ENCODE measurements at regions not wholly inside any gene's neighbourhood (a gene's known extent, or its start where the extent isn't known, plus 50 kb on each side); places are given as distances from the start of the nearest gene placed in this dataset.

DNA sequence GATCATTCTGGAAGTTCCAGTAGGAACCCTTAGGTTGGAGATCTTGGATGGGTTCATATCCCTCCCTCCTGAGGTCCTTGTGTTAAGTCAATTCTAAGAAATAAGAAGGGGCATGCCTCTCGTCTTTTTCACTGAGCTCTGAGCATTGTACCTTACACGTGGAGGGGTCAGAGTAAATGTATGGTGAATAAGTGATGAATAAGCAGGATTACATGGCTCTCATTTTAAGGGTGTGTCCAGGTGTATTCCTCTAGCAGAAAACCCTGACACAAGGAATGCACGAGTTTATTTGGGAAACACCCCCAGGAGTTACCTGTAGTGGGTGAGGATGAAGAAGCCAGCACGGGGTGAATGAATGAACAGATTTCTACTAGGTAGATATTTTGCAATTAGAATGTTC lies 400.2 kb downstream of the KIF16B start:
- TF ChIP-seq, protein P1, sequence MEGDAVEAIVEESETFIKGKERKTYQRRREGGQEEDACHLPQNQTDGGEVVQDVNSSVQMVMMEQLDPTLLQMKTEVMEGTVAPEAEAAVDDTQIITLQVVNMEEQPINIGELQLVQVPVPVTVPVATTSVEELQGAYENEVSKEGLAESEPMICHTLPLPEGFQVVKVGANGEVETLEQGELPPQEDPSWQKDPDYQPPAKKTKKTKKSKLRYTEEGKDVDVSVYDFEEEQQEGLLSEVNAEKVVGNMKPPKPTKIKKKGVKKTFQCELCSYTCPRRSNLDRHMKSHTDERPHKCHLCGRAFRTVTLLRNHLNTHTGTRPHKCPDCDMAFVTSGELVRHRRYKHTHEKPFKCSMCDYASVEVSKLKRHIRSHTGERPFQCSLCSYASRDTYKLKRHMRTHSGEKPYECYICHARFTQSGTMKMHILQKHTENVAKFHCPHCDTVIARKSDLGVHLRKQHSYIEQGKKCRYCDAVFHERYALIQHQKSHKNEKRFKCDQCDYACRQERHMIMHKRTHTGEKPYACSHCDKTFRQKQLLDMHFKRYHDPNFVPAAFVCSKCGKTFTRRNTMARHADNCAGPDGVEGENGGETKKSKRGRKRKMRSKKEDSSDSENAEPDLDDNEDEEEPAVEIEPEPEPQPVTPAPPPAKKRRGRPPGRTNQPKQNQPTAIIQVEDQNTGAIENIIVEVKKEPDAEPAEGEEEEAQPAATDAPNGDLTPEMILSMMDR (conservative IDR thresholded peaks at IDR 0.05 in 1 of 2, IDR thresholded peaks at IDR 0.05 in 1 of 2; ENCODE audit: low read depth in 1 of 2, low read length in 2 of 2): no peak
- TF ChIP-seq EZH2 (IDR thresholded peaks at IDR 0.05; ENCODE audit: low read length, missing control alignments): no peak

All from fibroblast of lung (primary cell).